NB4 (cell line): ENCODE measurements at regions not wholly inside any gene's neighbourhood (a gene's known extent, or its start where the extent isn't known, plus 50 kb on each side); places are given as distances from the start of the nearest gene placed in this dataset.

Experiments
- CTCF ChIP-seq: IDR thresholded peaks from one replicate; pipeline ENCODE4 v1.5.1; 2012; ENCODE audit warnings: low read depth, low read length
- MAX ChIP-seq: IDR thresholded peaks from 2 replicates; pipeline ENCODE4 v1.6.1; 2011; ENCODE audit warnings: low read depth, low read length
- MYC ChIP-seq: IDR thresholded peaks from 2 replicates; pipeline ENCODE4 v1.6.1; 2011; ENCODE audit warnings: low read depth, low read length
- POLR2A ChIP-seq: IDR thresholded peaks from 2 replicates; pipeline ENCODE4 v1.6.1; 2011; ENCODE audit warnings: mild to moderate bottlenecking; ENCODE audit not compliant: insufficient read length; ENCODE audit errors: extremely low read depth

- TF ChIP-seq CTCF (no peak), MAX (no peak), MYC (no peak), POLR2A (no peak)
Measured at GRCh38 chrX:38970845-38971244, 169.6 kb downstream of the MID1IP1 start.
